ENCODE measurements at regions not wholly inside any gene's neighbourhood (a gene's known extent, or its start where the extent isn't known, plus 50 kb on each side); places are given as distances from the start of the nearest gene placed in this dataset.
A peak's percentile ranks its signal among the peaks of the same experiment; 100 is the strongest.

- no peak for DNase-seq (ENCODE audit: low spot score)
Observed at GRCh38 chr9:107431461-107431860, 58.1 kb downstream of the KLF4 start.

- DNase-seq (ENCODE audit: low spot score): no peak
Observed at GRCh38 chr9:107430071-107430470, 59.5 kb downstream of the KLF4 start.

GRCh38 chr9:107426126-107426525 lies 63.4 kb downstream of the KLF4 start:
- no peak for DNase-seq (ENCODE audit: low spot score)

- peak; percentile 52 for DNase-seq (ENCODE audit: low spot score)
Observed at GRCh38 chr9:107425101-107426025, 64.2 kb downstream of the KLF4 start.

- DNase-seq (ENCODE audit: low spot score): no peak
Observed at GRCh38 chr9:107423540-107423939, 66.0 kb downstream of the KLF4 start.

GRCh38 chr9:107422189-107423185 lies 67.1 kb downstream of the KLF4 start:
- DNase-seq (ENCODE audit: low spot score): peak; percentile 55

- DNase-seq (ENCODE audit: low spot score): no peak
Observed at GRCh38 chr9:107410420-107410819, 79.1 kb downstream of the KLF4 start.

GRCh38 chr9:107409581-107410389 lies 79.8 kb downstream of the KLF4 start:
- DNase-seq (ENCODE audit: low spot score): no peak

GRCh38 chr9:107407675-107408074 lies 81.9 kb downstream of the KLF4 start:
- DNase-seq (ENCODE audit: low spot score): no peak

- DNase-seq (ENCODE audit: low spot score): no peak
Observed at GRCh38 chr9:107405511-107405910, 84.1 kb downstream of the KLF4 start.

- no peak for DNase-seq (ENCODE audit: low spot score)
Observed at GRCh38 chr9:107404736-107405135, 84.8 kb downstream of the KLF4 start.

GRCh38 chr9:107404161-107404560 lies 85.4 kb downstream of the KLF4 start:
- no peak for DNase-seq (ENCODE audit: low spot score)

GRCh38 chr9:107397076-107398044 lies 92.2 kb downstream of the KLF4 start:
- no peak for DNase-seq (ENCODE audit: low spot score)

GRCh38 chr9:107394264-107394663 lies 95.3 kb downstream of the KLF4 start:
- DNase-seq (ENCODE audit: low spot score): no peak

- no peak for DNase-seq (ENCODE audit: low spot score)
Observed at GRCh38 chr9:107390778-107391177, 98.8 kb downstream of the KLF4 start.

- DNase-seq (ENCODE audit: low spot score): no peak
Observed at GRCh38 chr9:107390279-107390678, 99.3 kb downstream of the KLF4 start.

GRCh38 chr9:107389617-107390071 lies 99.9 kb downstream of the KLF4 start:
- DNase-seq (ENCODE audit: low spot score): no peak

- DNase-seq (ENCODE audit: low spot score): no peak
Observed at GRCh38 chr9:107388890-107389289, 100.7 kb downstream of the KLF4 start.

- no peak for DNase-seq (ENCODE audit: low spot score)
Observed at GRCh38 chr9:107387409-107387808, 102.2 kb downstream of the KLF4 start.

- no peak for DNase-seq (ENCODE audit: low spot score)
Observed at GRCh38 chr9:107386396-107386795, 103.2 kb downstream of the KLF4 start.
